CD4-positive, alpha-beta T cell treated with Interleukin-2 at 100 ng/mL for 4 hours (primary cell): ENCODE measurements at regions not wholly inside any gene's neighbourhood (a gene's known extent, or its start where the extent isn't known, plus 50 kb on each side); places are given as distances from the start of the nearest gene placed in this dataset.
"Not testable (repeated sequence)": the region's sequence is repeated elsewhere in the genome, so short reads cannot be mapped to it uniquely, and the experiment has no call there.

Experiments
- DNase-seq: peaks from one replicate; pipeline ENCODE4 v3.0.0-alpha.2; 2020; ENCODE audit warnings: low spot score

GRCh38 chr3:72627271-72627670, 221.0 kb downstream of the SHQ1 start:
- no peak for DNase-seq

- DNase-seq: no peak
Observed at GRCh38 chr3:72625602-72626337, 222.5 kb downstream of the SHQ1 start.

GRCh38 chr3:72624656-72625055, 223.6 kb downstream of the SHQ1 start:
- no peak for DNase-seq

- no peak for DNase-seq
Observed at GRCh38 chr3:72618739-72619138, 229.5 kb downstream of the SHQ1 start.

GRCh38 chr3:72617424-72618024, 230.7 kb downstream of the SHQ1 start:
- no peak for DNase-seq

- DNase-seq: no peak
Observed at GRCh38 chr3:72615776-72616175, 232.5 kb downstream of the SHQ1 start.

- DNase-seq: no peak
Observed at GRCh38 chr3:72615182-72615581, 233.1 kb downstream of the SHQ1 start.

GRCh38 chr3:72614394-72615074, 233.7 kb downstream of the SHQ1 start:
- DNase-seq: no peak

- DNase-seq: no peak
Observed at GRCh38 chr3:72613871-72614270, 234.4 kb downstream of the SHQ1 start.

GRCh38 chr3:72609114-72609513, 239.1 kb downstream of the SHQ1 start:
- not testable (repeated sequence) for DNase-seq

- no peak for DNase-seq
Observed at GRCh38 chr3:72606005-72606800, 242.0 kb downstream of the SHQ1 start.

- no peak for DNase-seq
Observed at GRCh38 chr3:72604328-72604727, 243.9 kb downstream of the SHQ1 start.

GRCh38 chr3:72601983-72602750, 246.1 kb downstream of the SHQ1 start:
- DNase-seq: no peak

- no peak for DNase-seq
Observed at GRCh38 chr3:72601060-72601459, 247.2 kb downstream of the SHQ1 start.

GRCh38 chr3:72597756-72598195, 250.5 kb downstream of the SHQ1 start:
- no peak for DNase-seq

GRCh38 chr3:72597043-72597442, 251.2 kb downstream of the SHQ1 start:
- no peak for DNase-seq

- DNase-seq: no peak
Observed at GRCh38 chr3:72595927-72596610, 252.2 kb downstream of the SHQ1 start.

- no peak for DNase-seq
Observed at GRCh38 chr3:72595376-72595775, 252.9 kb downstream of the SHQ1 start.

- no peak for DNase-seq
Observed at GRCh38 chr3:72594615-72595215, 253.5 kb downstream of the SHQ1 start.

- DNase-seq: no peak
Observed at GRCh38 chr3:72593881-72594397, 254.3 kb downstream of the SHQ1 start.
